WTC11 (cell line): ENCODE measurements at regions not wholly inside any gene's neighbourhood (a gene's known extent, or its start where the extent isn't known, plus 50 kb on each side); places are given as distances from the start of the nearest gene placed in this dataset.

Experiments
- ATF6 ChIP-seq: sonication (generic); formaldehyde crosslinking; IDR thresholded peaks from 2 replicates; pipeline ENCODE4 v1.8.1; 2023; ENCODE audit warnings: mild to moderate bottlenecking, missing genetic modification reagents
- CTCF ChIP-seq: fragments of 200-600 bp; IDR thresholded peaks from 2 replicates; pipeline ENCODE4 v1.8.0; 2022; ENCODE audit warnings: antibody characterized with exemption
- ETV6 ChIP-seq: sonication (generic); formaldehyde crosslinking; IDR thresholded peaks from 2 replicates; pipeline ENCODE4 v1.8.1; 2022; ENCODE audit warnings: mild to moderate bottlenecking, missing genetic modification reagents
- FOXJ3 ChIP-seq: sonication (generic); formaldehyde crosslinking; IDR thresholded peaks from 2 replicates; pipeline ENCODE4 v1.9.0; 2021; ENCODE audit warnings: missing genetic modification reagents, mild to moderate bottlenecking, borderline replicate concordance
- JUN ChIP-seq: sonication (generic); formaldehyde crosslinking; IDR thresholded peaks from 2 replicates; pipeline ENCODE4 v1.8.0; 2023; ENCODE audit warnings: mild to moderate bottlenecking, missing genetic modification reagents
- MXD4 ChIP-seq: fragments of 250-450 bp; sonication (Bioruptor Pico); IDR thresholded peaks from 2 replicates; pipeline ENCODE4 v1.8.0; 2021; ENCODE audit warnings: mild to moderate bottlenecking, moderate library complexity, borderline replicate concordance
- NFYB ChIP-seq: sonication (generic); formaldehyde crosslinking; conservative IDR thresholded peaks from 2 replicates; pipeline ENCODE4 v1.8.0; 2022; ENCODE audit warnings: low read depth, missing genetic modification reagents
- PRDM15 ChIP-seq: sonication (generic); formaldehyde crosslinking; IDR thresholded peaks from 2 replicates; pipeline ENCODE4 v1.8.0; 2022; ENCODE audit warnings: missing genetic modification reagents
- SP1 ChIP-seq: sonication (generic); formaldehyde crosslinking; conservative IDR thresholded peaks from 2 replicates; pipeline ENCODE4 v1.8.1; 2022; ENCODE audit warnings: missing genetic modification reagents
- USF2 ChIP-seq: sonication (generic); formaldehyde crosslinking; IDR thresholded peaks from 2 replicates; pipeline ENCODE4 v1.8.1; 2023; ENCODE audit warnings: mild to moderate bottlenecking, missing genetic modification reagents, moderate library complexity
- ZNF396 ChIP-seq: fragments of 250-450 bp; sonication (Bioruptor Pico); IDR thresholded peaks from 2 replicates; pipeline ENCODE4 v1.8.0; 2021; ENCODE audit warnings: mild to moderate bottlenecking, moderate library complexity, borderline replicate concordance
- ZNF512 ChIP-seq: sonication (generic); formaldehyde crosslinking; IDR thresholded peaks from 2 replicates; pipeline ENCODE4 v1.8.1; 2022; ENCODE audit warnings: missing genetic modification reagents, borderline replicate concordance

- TF ChIP-seq ATF6 (CRISPR knock-in tag): no peak
- TF ChIP-seq ETV6 (CRISPR knock-in tag): no peak
- no peak for TF ChIP-seq CTCF
- TF ChIP-seq FOXJ3: no peak
- TF ChIP-seq ZNF512: no peak
- no peak for TF ChIP-seq ZNF396 (CRISPR knock-in tag)
- TF ChIP-seq SP1 (CRISPR knock-in tag): no peak
- TF ChIP-seq NFYB (CRISPR knock-in tag): no peak
- TF ChIP-seq JUN (CRISPR knock-in tag): no peak
- no peak for TF ChIP-seq MXD4 (CRISPR knock-in tag)
- no peak for TF ChIP-seq USF2 (CRISPR knock-in tag)
- no peak for TF ChIP-seq PRDM15
Observed at GRCh38 chr3:144839991-144840390, 868.4 kb downstream of the DIPK2A start.
